Natural killer cell (primary cell): ENCODE measurements at regions not wholly inside any gene's neighbourhood (a gene's known extent, or its start where the extent isn't known, plus 50 kb on each side); places are given as distances from the start of the nearest gene placed in this dataset.

Experiments
- ATAC-seq, 3 donors: fragments of 150-1000 bp in 2 of 3; fragments of 200-7000 bp in 1 of 3; cut with Tn5 transposase; 1 replicate in 1 of 3; 2 replicates in 2 of 3; pipeline ENCODE4 v1.10.0; 2021; ENCODE audit warnings: mild to moderate bottlenecking in 2 of 3, moderate library complexity in 2 of 3
- DNase-seq, 2 donors: peaks; one replicate each; pipeline versions ENCODE4 v3.0.0 to v3.0.0-alpha.2; 2013 to 2021; ENCODE audit warnings: mixed read lengths in 1 of 2
- H3K27ac ChIP-seq: one replicate; pipeline ENCODE4 v1.5.1; 2013; ENCODE audit warnings: mild to moderate bottlenecking, low read length
- H3K27me3 ChIP-seq: one replicate; pipeline ENCODE4 v1.6.1; 2013; ENCODE audit warnings: low read length; ENCODE audit not compliant: control insufficient read depth, insufficient read depth
- H3K36me3 ChIP-seq: one replicate; pipeline ENCODE4 v1.6.1; 2013; ENCODE audit warnings: low read length; ENCODE audit not compliant: control insufficient read depth, insufficient read depth
- H3K4me1 ChIP-seq: one replicate; pipeline ENCODE4 v1.6.1; 2013; ENCODE audit warnings: low read length; ENCODE audit not compliant: control insufficient read depth, insufficient read depth
- H3K4me3 ChIP-seq: one replicate; pipeline ENCODE4 v1.5.1; 2013; ENCODE audit warnings: low read length
- H3K9me3 ChIP-seq: one replicate; pipeline ENCODE4 v1.6.1; 2013; ENCODE audit warnings: low read length; ENCODE audit not compliant: control insufficient read depth, insufficient read depth
- H3K27ac Mint-ChIP-seq, 2 donors: one replicate each; pipeline ENCODE4 v1.8.0; 2022; ENCODE audit warnings: mild to moderate bottlenecking in 2 of 2, mixed read lengths in 2 of 2, moderate library complexity in 1 of 2
- H3K27me3 Mint-ChIP-seq, 2 donors: one replicate each; pipeline ENCODE4 v1.8.0; 2022; ENCODE audit warnings: low read depth in 2 of 2, mixed read lengths in 2 of 2
- H3K36me3 Mint-ChIP-seq: one replicate; pipeline ENCODE4 v1.8.0; 2022; ENCODE audit warnings: mixed read lengths
- H3K4me1 Mint-ChIP-seq, 2 donors: one replicate each; pipeline ENCODE4 v1.8.0; 2022; ENCODE audit warnings: mixed read lengths in 2 of 2
- H3K4me3 Mint-ChIP-seq: one replicate; pipeline ENCODE4 v1.8.0; 2022; ENCODE audit warnings: mild to moderate bottlenecking, moderate library complexity, mixed read lengths
- H3K9me3 Mint-ChIP-seq, 2 donors: one replicate each; pipeline ENCODE4 v1.8.0; 2022; ENCODE audit warnings: mixed read lengths in 2 of 2
- WGBS: methylation state at CpG from one replicate; pipeline ENCODE4 v1.1.7; 2013; ENCODE audit warnings: missing lambda C conversion rate; ENCODE audit not compliant: insufficient coverage; 5-methylcytosine and 5-hydroxymethylcytosine counted together
- intact Hi-C: fragments of 100-400 bp; cut with micrococcal nuclease; formaldehyde crosslinking; loops from one replicate; pipeline ENCODE4 v1.14.2; 2022
- TF ChIP-seq, protein P1 (sequence below): fragments of 200-600 bp; IDR thresholded peaks from one replicate; pipeline ENCODE4 v1.8.0; 2022; ENCODE audit warnings: antibody characterized with exemption

DNA sequence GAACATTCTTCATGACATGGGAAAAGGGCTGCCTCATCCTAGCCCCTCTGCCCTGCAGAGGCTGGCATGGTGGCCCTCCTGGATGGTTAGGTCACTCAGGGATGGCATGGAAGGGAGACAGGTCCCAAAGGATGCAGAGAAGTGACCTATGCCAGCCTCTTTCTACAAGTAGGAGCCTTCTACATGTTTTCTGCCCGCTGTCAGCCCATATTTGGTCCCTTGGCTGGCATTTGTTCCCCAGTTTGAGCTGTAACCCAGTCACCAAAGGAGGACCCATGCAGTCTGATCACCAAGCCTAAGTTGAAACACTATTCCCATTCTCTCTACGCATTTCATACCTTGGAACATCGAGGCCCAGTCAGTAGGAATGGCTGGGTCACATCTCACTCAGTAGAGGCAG is 95.4 kb downstream of the PJA1 start:
- Mint-ChIP-seq H3K4me1 (no peaks in the 10 kb centered on the region), H3K27ac (no peak overlapping the region), H3K9me3 (no peaks in the 10 kb centered on the region), H3K4me3 (no peak overlapping the region), H3K27me3 (no peaks in the 10 kb centered on the region), H3K36me3 (no peaks in the 10 kb centered on the region)
- Histone ChIP-seq H3K4me1 (no peaks in the 10 kb centered on the region), H3K36me3 (no peaks in the 10 kb centered on the region), H3K27ac (no peak overlapping the region), H3K9me3 (no peaks in the 10 kb centered on the region), H3K4me3 (no peak overlapping the region), H3K27me3 (no peaks in the 10 kb centered on the region)
- 83% methylated on average over 2 of the region's 3 CpGs for WGBS
- DNase-seq (no peak), ATAC-seq (no peak)
- intact Hi-C loops, result no loop called here
- TF ChIP-seq, protein P1, sequence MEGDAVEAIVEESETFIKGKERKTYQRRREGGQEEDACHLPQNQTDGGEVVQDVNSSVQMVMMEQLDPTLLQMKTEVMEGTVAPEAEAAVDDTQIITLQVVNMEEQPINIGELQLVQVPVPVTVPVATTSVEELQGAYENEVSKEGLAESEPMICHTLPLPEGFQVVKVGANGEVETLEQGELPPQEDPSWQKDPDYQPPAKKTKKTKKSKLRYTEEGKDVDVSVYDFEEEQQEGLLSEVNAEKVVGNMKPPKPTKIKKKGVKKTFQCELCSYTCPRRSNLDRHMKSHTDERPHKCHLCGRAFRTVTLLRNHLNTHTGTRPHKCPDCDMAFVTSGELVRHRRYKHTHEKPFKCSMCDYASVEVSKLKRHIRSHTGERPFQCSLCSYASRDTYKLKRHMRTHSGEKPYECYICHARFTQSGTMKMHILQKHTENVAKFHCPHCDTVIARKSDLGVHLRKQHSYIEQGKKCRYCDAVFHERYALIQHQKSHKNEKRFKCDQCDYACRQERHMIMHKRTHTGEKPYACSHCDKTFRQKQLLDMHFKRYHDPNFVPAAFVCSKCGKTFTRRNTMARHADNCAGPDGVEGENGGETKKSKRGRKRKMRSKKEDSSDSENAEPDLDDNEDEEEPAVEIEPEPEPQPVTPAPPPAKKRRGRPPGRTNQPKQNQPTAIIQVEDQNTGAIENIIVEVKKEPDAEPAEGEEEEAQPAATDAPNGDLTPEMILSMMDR, result no peak

DNA sequence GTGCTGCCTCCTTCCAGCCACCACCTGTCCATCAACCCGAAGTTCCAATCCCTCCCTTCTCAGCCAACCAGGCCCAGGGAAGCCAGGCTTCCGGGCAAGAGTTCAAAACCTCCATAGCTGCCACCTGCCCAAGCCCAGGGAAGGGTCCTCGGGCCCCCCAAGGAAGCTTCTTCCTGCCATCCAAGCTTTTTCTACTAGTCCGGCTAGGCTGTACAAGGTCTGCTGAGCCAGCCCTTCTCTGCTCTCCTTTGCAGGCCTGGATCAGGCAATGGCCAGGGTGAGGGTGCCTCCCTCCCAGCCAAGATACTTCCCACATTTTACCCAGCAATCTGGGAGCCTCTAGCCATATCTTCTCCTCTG is 96.2 kb downstream of the PJA1 start:
- H3K9me3 Mint-ChIP-seq, result no peaks in the 10 kb centered on the region
- no peak overlapping the region for H3K4me3 Mint-ChIP-seq
- no peaks in the 10 kb centered on the region for H3K36me3 Mint-ChIP-seq
- Histone ChIP-seq H3K9me3 (no peaks in the 10 kb centered on the region), H3K36me3 (no peaks in the 10 kb centered on the region), H3K27me3 (no peaks in the 10 kb centered on the region), H3K4me1 (no peaks in the 10 kb centered on the region), H3K4me3 (no peak overlapping the region), H3K27ac (no peak overlapping the region)
- H3K27ac Mint-ChIP-seq, result no peak overlapping the region
- intact Hi-C loops, result no loop called here
- no peaks in the 10 kb centered on the region for H3K4me1 Mint-ChIP-seq
- DNase-seq, result no peak
- TF ChIP-seq, protein P1, result no peak
- H3K27me3 Mint-ChIP-seq, result no peaks in the 10 kb centered on the region
- no peak for ATAC-seq
- WGBS, result 86% methylated on average over 4 of the region's 4 CpGs

DNA sequence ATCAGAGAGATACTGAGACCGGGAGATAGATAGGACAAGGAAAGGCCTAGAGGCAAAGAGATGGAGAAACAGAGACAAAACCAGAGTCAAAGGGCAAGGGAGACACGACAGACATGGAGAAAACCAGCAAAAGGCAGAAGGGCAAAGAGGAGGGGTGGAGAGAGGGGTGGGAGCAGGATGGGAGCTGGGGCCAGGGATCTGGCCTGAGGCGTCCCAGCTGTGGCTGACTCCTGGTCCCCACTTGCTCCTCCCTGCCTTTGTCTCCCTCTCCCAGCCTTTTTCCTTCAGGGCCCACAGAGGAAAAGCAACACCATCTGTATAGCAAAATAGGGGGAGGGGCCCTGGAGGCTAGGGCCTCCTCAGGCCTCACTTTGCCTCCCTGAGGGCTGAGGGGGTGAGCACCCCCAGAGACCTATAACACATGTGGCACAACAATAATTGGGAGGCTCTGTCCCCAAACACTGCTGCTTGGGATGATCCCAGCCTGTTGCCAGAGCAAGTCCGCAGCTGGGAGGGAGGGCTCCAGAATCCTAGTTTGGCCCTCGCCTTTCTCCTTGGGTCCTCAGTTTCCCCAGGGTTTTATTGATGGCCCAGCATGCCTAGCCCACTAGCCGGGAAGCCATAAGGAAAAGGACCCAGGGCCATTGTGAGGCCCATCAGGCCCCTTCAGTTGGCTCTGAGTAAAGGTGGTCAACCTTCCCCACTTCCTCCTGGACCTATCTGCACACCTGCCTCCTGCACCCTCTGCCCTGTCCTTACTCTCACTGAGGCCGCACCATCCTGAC is 96.8 kb downstream of the PJA1 start:
- no peaks in the 10 kb centered on the region for H3K27me3 Mint-ChIP-seq
- no peaks in the 10 kb centered on the region for H3K27me3 ChIP-seq
- H3K36me3 Mint-ChIP-seq, result no peaks in the 10 kb centered on the region
- H3K36me3 ChIP-seq, result no peaks in the 10 kb centered on the region
- no peaks in the 10 kb centered on the region for H3K9me3 ChIP-seq
- no peak overlapping the region for H3K4me3 Mint-ChIP-seq
- H3K4me1 ChIP-seq, result no peaks in the 10 kb centered on the region
- no peak overlapping the region for H3K4me3 ChIP-seq
- DNase-seq (no peak), ATAC-seq (no peak)
- TF ChIP-seq, protein P1, result no peak
- intact Hi-C loops, result no loop called here
- no peak overlapping the region for H3K27ac Mint-ChIP-seq
- WGBS, result 90% methylated on average over 6 of the region's 7 CpGs
- H3K9me3 Mint-ChIP-seq, result no peaks in the 10 kb centered on the region
- no peak overlapping the region for H3K27ac ChIP-seq
- no peaks in the 10 kb centered on the region for H3K4me1 Mint-ChIP-seq

DNA sequence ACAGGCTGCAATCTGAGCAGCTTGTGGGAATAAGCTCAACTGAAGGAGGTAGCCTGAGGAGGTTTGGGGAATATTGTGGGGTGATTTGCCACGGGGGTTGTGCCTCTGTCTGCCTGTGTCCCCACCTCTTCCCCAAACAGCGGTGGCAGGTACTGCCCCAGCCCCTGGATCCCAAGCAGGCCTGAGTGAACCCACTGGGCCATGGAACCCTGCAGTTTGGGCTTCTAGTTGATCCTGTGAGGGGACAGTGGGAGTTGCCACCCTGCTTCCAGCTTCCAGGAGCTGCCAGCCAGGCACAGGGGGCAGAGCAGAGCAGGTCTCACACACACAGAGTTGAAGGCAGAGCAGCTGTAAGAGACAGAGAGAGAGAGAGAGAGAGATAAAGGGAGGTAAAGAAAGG is 97.4 kb downstream of the PJA1 start:
- no peaks in the 10 kb centered on the region for H3K36me3 ChIP-seq
- no peaks in the 10 kb centered on the region for H3K27me3 ChIP-seq
- Mint-ChIP-seq H3K4me3 (no peak overlapping the region), H3K27me3 (peaks cover 0 to 5% of the 10 kb centered on the region in 2 donors), H3K9me3 (no peaks in the 10 kb centered on the region), H3K4me1 (no peaks in the 10 kb centered on the region), H3K27ac (no peak overlapping the region), H3K36me3 (no peaks in the 10 kb centered on the region)
- ATAC-seq (no peak), DNase-seq (no peak)
- intact Hi-C loops, result no loop called here
- H3K27ac ChIP-seq, result no peak overlapping the region
- WGBS, result no CpG with 5 or more reads among the region's 2 CpGs
- no peaks in the 10 kb centered on the region for H3K9me3 ChIP-seq
- no peaks in the 10 kb centered on the region for H3K4me1 ChIP-seq
- TF ChIP-seq, protein P1, result no peak
- no peak overlapping the region for H3K4me3 ChIP-seq
